H1 (cell line): ENCODE measurements at regions not wholly inside any gene's neighbourhood (a gene's known extent, or its start where the extent isn't known, plus 50 kb on each side); places are given as distances from the start of the nearest gene placed in this dataset.

Experiments
- CTCF ChIA-PET: fragments of 300-600 bp; sonication (Branson Sonifier 250); formaldehyde crosslinking; loops from one replicate; lab custom pipeline; 2021; ENCODE audit not compliant: partially characterized antibody; lab: Charles Lee
- POLR2A ChIA-PET: fragments of 300-600 bp; sonication (Branson Sonifier 250); formaldehyde crosslinking; loops from one replicate; lab custom pipeline; 2021; ENCODE audit warnings: inconsistent platforms; ENCODE audit not compliant: partially characterized antibody; lab: Charles Lee
- DNase-seq, 2 experiments: peaks; one replicate each; pipeline versions ENCODE4 v3.0.0 to v3.0.0-alpha.2; 2010 to 2022; ENCODE audit warnings: low spot score in 2 of 2, low read depth in 1 of 2, mixed read lengths in 1 of 2
- FAIRE-seq: peaks from 2 replicates; lab custom pipeline; 2011; peaks lifted over from hg19 to GRCh38; lab: Jason Lieb, UNC
- H2AFZ ChIP-seq: 2 replicates; pipeline ENCODE4 v1.8.1; 2012; ENCODE audit warnings: low read length, inconsistent platforms
- H2AK5ac ChIP-seq: 2 replicates; pipeline ENCODE4 v1.6.1; 2013; ENCODE audit warnings: low read depth, low read length
- H2BK120ac ChIP-seq: replicated peaks from 2 replicates; pipeline ENCODE3; 2013; ENCODE audit warnings: low read depth, low read length, inconsistent platforms
- H2BK12ac ChIP-seq: 2 replicates; pipeline ENCODE4 v1.6.1; 2013; ENCODE audit warnings: low read depth, low read length
- H2BK15ac ChIP-seq: 2 replicates; pipeline ENCODE4 v1.6.1; 2013; ENCODE audit warnings: low read length
- H2BK20ac ChIP-seq: 2 replicates; pipeline ENCODE4 v1.6.1; 2013; ENCODE audit warnings: low read length
- H2BK5ac ChIP-seq: 2 replicates; pipeline ENCODE4 v1.6.1; 2013; ENCODE audit warnings: low read depth, low read length
- H3K14ac ChIP-seq: 2 replicates; pipeline ENCODE4 v1.6.1; 2013; ENCODE audit warnings: inconsistent platforms; ENCODE audit not compliant: insufficient read length
- H3K18ac ChIP-seq: 2 replicates; pipeline ENCODE4 v1.6.1; 2013; ENCODE audit warnings: low read length; ENCODE audit errors: extremely low read depth
- H3K23ac ChIP-seq: 2 replicates; pipeline ENCODE4 v1.6.1; 2013; ENCODE audit warnings: inconsistent platforms; ENCODE audit not compliant: insufficient read length
- H3K23me2 ChIP-seq: 2 replicates; pipeline ENCODE4 v1.6.1; 2013; ENCODE audit warnings: low read depth, low read length
- H3K27ac ChIP-seq: 2 replicates; pipeline ENCODE4 v1.6.1; 2011; ENCODE audit warnings: low read depth, low read length, inconsistent platforms
- H3K27me3 ChIP-seq, 4 experiments: replicated peaks in 1 of 4; 1 replicate in 1 of 4; 2 replicates in 3 of 4; pipeline versions ENCODE4 v1.6.1 to v1.8.1; 2011 to 2013; ENCODE audit warnings: low read length in 3 of 4, mild to moderate bottlenecking in 3 of 4, inconsistent platforms in 2 of 4, mixed read lengths in 2 of 4, moderate library complexity in 1 of 4; ENCODE audit not compliant: control insufficient read depth in 3 of 4, insufficient read depth in 3 of 4; ENCODE audit errors: extremely low read depth in 1 of 4
- H3K36me3 ChIP-seq, 4 experiments: 2 replicates each; pipeline versions ENCODE4 v1.6.1 to v1.8.1; 2011 to 2013; ENCODE audit warnings: mild to moderate bottlenecking in 4 of 4, low read length in 3 of 4, moderate library complexity in 2 of 4, control low read depth in 1 of 4, inconsistent platforms in 1 of 4; ENCODE audit not compliant: insufficient read depth in 4 of 4, control insufficient read depth in 2 of 4
- H3K4ac ChIP-seq: replicated peaks from 2 replicates; pipeline ENCODE3; 2013; ENCODE audit warnings: low read length, low read depth, mixed read lengths, inconsistent platforms; ENCODE audit not compliant: insufficient read length
- H3K4me1 ChIP-seq, 4 experiments: replicated peaks in 1 of 4; 1 replicate in 1 of 4; 2 replicates in 3 of 4; pipeline versions ENCODE4 v1.6.1 to v1.8.1; 2011 to 2013; ENCODE audit warnings: low read length in 3 of 4, inconsistent platforms in 2 of 4, mixed read lengths in 1 of 4; ENCODE audit not compliant: insufficient read depth in 4 of 4, control insufficient read depth in 3 of 4
- H3K4me2 ChIP-seq, 2 experiments: 2 replicates each; pipeline versions ENCODE4 v1.6.1 to v1.8.1; 2011 to 2013; ENCODE audit warnings: low read depth in 2 of 2, low read length in 2 of 2, control low read depth in 1 of 2, inconsistent platforms in 1 of 2, mild to moderate bottlenecking in 1 of 2; ENCODE audit not compliant: insufficient read depth in 1 of 2
- H3K4me3 ChIP-seq, 4 experiments: fragments of 200-600, 300-600 bp in 1 of 4; sonication (generic), shearing (Covaris generic), sonication (Bioruptor Twin) in 1 of 4; 2 replicates each; pipeline versions ENCODE4 v1.5.1 to v1.8.1; 2011 to 2016; ENCODE audit warnings: low read length in 4 of 4, low read depth in 3 of 4, control low read depth in 2 of 4, inconsistent platforms in 2 of 4, mild to moderate bottlenecking in 2 of 4, mixed read lengths in 1 of 4, moderate library complexity in 1 of 4; ENCODE audit not compliant: insufficient read depth in 2 of 4; ENCODE audit errors: extremely low read depth in 1 of 4
- H3K56ac ChIP-seq: replicated peaks from 2 replicates; pipeline ENCODE3; 2013; ENCODE audit warnings: low read depth, mild to moderate bottlenecking, mixed read lengths, low read length, inconsistent platforms; ENCODE audit not compliant: insufficient read length
- H3K79me1 ChIP-seq: 2 replicates; pipeline ENCODE4 v1.6.1; 2013; ENCODE audit warnings: low read depth, low read length, control low read depth
- H3K79me2 ChIP-seq, 2 experiments: 2 replicates each; pipeline versions ENCODE4 v1.6.1 to v1.8.1; 2012 to 2013; ENCODE audit warnings: low read length in 2 of 2, mild to moderate bottlenecking in 2 of 2, inconsistent platforms in 1 of 2; ENCODE audit not compliant: insufficient read depth in 2 of 2, control insufficient read depth in 1 of 2
- H3K9ac ChIP-seq, 4 experiments: replicated peaks in 1 of 4; 1 replicate in 1 of 4; 2 replicates in 3 of 4; pipeline versions ENCODE4 v1.6.1 to v1.8.1; 2011 to 2013; ENCODE audit warnings: low read depth in 3 of 4, low read length in 3 of 4, control low read depth in 2 of 4, mild to moderate bottlenecking in 2 of 4, moderate library complexity in 2 of 4, inconsistent platforms in 1 of 4; ENCODE audit errors: extremely low read depth in 1 of 4
- H3K9me3 ChIP-seq, 2 experiments: 2 replicates each; pipeline versions ENCODE4 v1.6.1 to v1.8.1; 2012 to 2013; ENCODE audit warnings: mild to moderate bottlenecking in 2 of 2, moderate library complexity in 2 of 2, control low read depth in 1 of 2, inconsistent platforms in 1 of 2, low read depth in 1 of 2, low read length in 1 of 2, mixed read lengths in 1 of 2; ENCODE audit not compliant: insufficient read depth in 2 of 2
- H4K20me1 ChIP-seq, 2 experiments: replicated peaks in 1 of 2; 2 replicates each; pipeline versions ENCODE3 to v1.8.1; 2011 to 2013; ENCODE audit warnings: inconsistent platforms in 2 of 2, low read length in 2 of 2, mild to moderate bottlenecking in 1 of 2; ENCODE audit not compliant: insufficient read depth in 2 of 2, control insufficient read depth in 1 of 2
- H4K5ac ChIP-seq: 2 replicates; pipeline ENCODE4 v1.6.1; 2013; ENCODE audit warnings: low read length, low read depth, mixed read lengths, inconsistent platforms; ENCODE audit not compliant: insufficient read length
- H4K8ac ChIP-seq: 2 replicates; pipeline ENCODE4 v1.8.0; 2013; ENCODE audit warnings: mild to moderate bottlenecking, moderate library complexity, low read length, inconsistent platforms; ENCODE audit not compliant: insufficient read depth; ENCODE audit errors: extremely low read depth
- H4K91ac ChIP-seq: replicated peaks from 2 replicates; pipeline ENCODE3; 2013; ENCODE audit warnings: low read length, mixed read lengths, inconsistent platforms; ENCODE audit not compliant: insufficient read length
- BACH1 ChIP-seq: IDR thresholded peaks from 2 replicates; pipeline ENCODE4 v1.6.1; 2012; ENCODE audit warnings: low read length, improper control_type of control experiment
- CBX8 ChIP-seq: fragments of 300-800, 300-1000 bp; sonication (generic); IDR thresholded peaks from 2 replicates; pipeline ENCODE4 v1.7.1; 2016; ENCODE audit warnings: low read depth, low read length, borderline replicate concordance
- HDAC6 ChIP-seq: IDR thresholded peaks from one replicate; pipeline ENCODE4 v1.7.1; 2012; ENCODE audit warnings: low read depth, mild to moderate bottlenecking, inconsistent platforms, low read length, moderate library complexity
- JUND ChIP-seq: IDR thresholded peaks from 2 replicates; pipeline ENCODE4 v1.6.1; 2011; ENCODE audit warnings: mild to moderate bottlenecking, improper control_type of control experiment, low read length
- PHF8 ChIP-seq: fragments of 200-600 bp; sonication (generic); conservative IDR thresholded peaks from 2 replicates; pipeline ENCODE4 v1.7.1; 2012; ENCODE audit warnings: low read depth, mild to moderate bottlenecking, inconsistent platforms, low read length, moderate library complexity
- POLR2A ChIP-seq, 2 experiments: IDR thresholded peaks; 1 replicate in 1 of 2; 2 replicates in 1 of 2; pipeline ENCODE4 v1.6.1; 2011; ENCODE audit warnings: low read depth in 2 of 2, low read length in 2 of 2, mild to moderate bottlenecking in 2 of 2; ENCODE audit errors: control extremely low read depth in 1 of 2
- POU5F1 ChIP-seq: IDR thresholded peaks from 2 replicates; pipeline ENCODE4 v1.6.1; 2011; ENCODE audit warnings: low read depth, mild to moderate bottlenecking, low read length, moderate library complexity
- RAD21 ChIP-seq, 2 experiments: IDR thresholded peaks in 1 of 2; conservative IDR thresholded peaks in 1 of 2; 2 replicates each; pipeline ENCODE4 v1.6.1; 2011; ENCODE audit warnings: low read depth in 2 of 2, low read length in 2 of 2, improper control_type of control experiment in 1 of 2, inconsistent platforms in 1 of 2, mild to moderate bottlenecking in 1 of 2, moderate library complexity in 1 of 2
- RBBP5 ChIP-seq: IDR thresholded peaks from 2 replicates; pipeline ENCODE4 v1.7.1; 2012; ENCODE audit warnings: low read depth, mild to moderate bottlenecking, inconsistent platforms, low read length, moderate library complexity, borderline replicate concordance
- RNF2 ChIP-seq: fragments of 200-900, 300-1000 bp; sonication (generic); IDR thresholded peaks from 2 replicates; pipeline ENCODE4 v1.7.1; 2016; ENCODE audit warnings: borderline replicate concordance, low read depth, mild to moderate bottlenecking, antibody characterized with exemption, low read length; ENCODE audit not compliant: poor library complexity, severe bottlenecking; ENCODE audit errors: missing control alignments
- SIX5 ChIP-seq: IDR thresholded peaks from 2 replicates; pipeline ENCODE4 v1.6.1; 2011; ENCODE audit warnings: mild to moderate bottlenecking, low read depth, low read length
- SRF ChIP-seq: IDR thresholded peaks from 2 replicates; pipeline ENCODE4 v1.6.1; 2011; ENCODE audit warnings: mild to moderate bottlenecking, low read depth, low read length, moderate library complexity
- SUZ12 ChIP-seq: fragments of 200-600 bp; sonication (generic); IDR thresholded peaks from 2 replicates; pipeline ENCODE4 v1.6.1; 2012; ENCODE audit warnings: mild to moderate bottlenecking, inconsistent platforms, low read length, moderate library complexity, mixed read lengths
- YY1 ChIP-seq: IDR thresholded peaks from 2 replicates; pipeline ENCODE4 v1.6.1; 2011; ENCODE audit warnings: low read depth, mild to moderate bottlenecking, low read length
- WGBS, 2 experiments: shearing (Covaris generic) in 1 of 2; methylation state at CpG; one replicate each; pipeline versions ENCODE4 v1.1.6 to v1.1.7; 2013 to 2015; ENCODE audit warnings: low lambda C conversion rate in 2 of 2, mixed read lengths in 2 of 2, inconsistent platforms in 1 of 2, low coverage in 1 of 2, missing lambda C conversion rate in 1 of 2; ENCODE audit not compliant: insufficient replicate concordance in 2 of 2, insufficient coverage in 1 of 2, insufficient read length in 1 of 2; ENCODE audit errors: extremely low coverage in 1 of 2, missing lambda C conversion rate in 1 of 2; 5-methylcytosine and 5-hydroxymethylcytosine counted together

DNA sequence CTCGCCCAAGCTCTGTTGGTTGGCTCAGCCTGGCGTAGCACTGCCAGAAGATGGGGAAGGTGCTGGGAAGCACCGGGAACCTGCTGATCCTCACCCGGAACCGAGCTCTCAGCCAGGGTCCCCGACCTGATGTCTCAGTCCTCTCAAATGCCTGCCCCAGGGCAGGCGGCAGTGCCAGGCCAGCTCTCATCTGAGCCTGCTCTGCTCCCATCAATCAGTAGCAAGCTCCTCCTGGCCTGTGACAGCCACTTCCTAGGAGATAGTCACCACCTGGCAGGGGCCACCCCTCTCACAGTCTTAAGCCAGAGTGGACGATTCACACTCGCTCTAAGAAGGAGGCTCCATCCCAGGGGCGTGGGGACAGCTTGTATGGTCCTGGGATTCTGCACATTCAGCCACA, 62.0 kb downstream of the ENGASE start:
- Histone ChIP-seq H4K8ac (no peak overlapping the region), H3K9ac (no peak overlapping the region), H3K18ac (no peak overlapping the region), H2BK20ac (no peak overlapping the region), H4K20me1 (peaks cover 4 to 19% of the 10 kb centered on the region in 2 experiments), H3K4me1 (no peaks in the 10 kb centered on the region; a peak in 1 of 7 replicates), H3K23me2 (no peaks in the 10 kb centered on the region), H3K27ac (no peak overlapping the region), H2BK120ac (no peak overlapping the region), H2AK5ac (no peak overlapping the region), H3K4me2 (no peak overlapping the region), H3K79me2 (no peaks in the 10 kb centered on the region), H2BK15ac (no peak overlapping the region), H3K56ac (no peak overlapping the region), H2AFZ (no peak overlapping the region), H3K23ac (no peak overlapping the region), H3K4me3 (no peak overlapping the region), H2BK12ac (no peak overlapping the region), H3K36me3 (no peaks in the 10 kb centered on the region; a peak in 1 of 8 replicates), H4K5ac (no peak overlapping the region), H3K27me3 (no peaks in the 10 kb centered on the region), H3K79me1 (peaks cover 5% of the 10 kb centered on the region), H2BK5ac (no peak overlapping the region), H3K4ac (no peak overlapping the region), H4K91ac (no peak overlapping the region), H3K9me3 (no peaks in the 10 kb centered on the region; a peak in 1 of 4 replicates), H3K14ac (no peak overlapping the region)
- DNase-seq (no peak), FAIRE-seq (no peak)
- ChIA-PET CTCF (interaction anchor here (1.6 to 1.8 kb wide), 2 partner anchors 28 to 256 kb away, joined by 3 to 7 read pairs; no protein-coding TSS in a partner anchor), POLR2A (no interaction called here)
- WGBS, 2 experiments: 91% methylated on average over 8 of the region's 10 CpGs; no CpG with 5 or more reads in 1 of the 2 experiments
- TF ChIP-seq RAD21 (IDR thresholded peaks at IDR 0.05 in 1 of 2, conservative IDR thresholded peaks at IDR 0.05 in 1 of 2; ENCODE audit: low read depth in 2 of 2, low read length in 2 of 2) (no peak), POU5F1 (no peak), BACH1 (no peak), JUND (no peak), YY1 (no peak), RNF2 (no peak), CBX8 (no peak), PHF8 (no peak), POLR2A (IDR thresholded peaks at IDR 0.05; ENCODE audit: control extremely low read depth in 1 of 2, low read depth in 2 of 2, low read length in 2 of 2) (no peak), SRF (no peak), RBBP5 (no peak), SIX5 (no peak), HDAC6 (no peak), SUZ12 (no peak)
